ENCODE measurements at regions not wholly inside any gene's neighbourhood (a gene's known extent, or its start where the extent isn't known, plus 50 kb on each side); places are given as distances from the start of the nearest gene placed in this dataset.

- TF ChIP-seq, protein P1, sequence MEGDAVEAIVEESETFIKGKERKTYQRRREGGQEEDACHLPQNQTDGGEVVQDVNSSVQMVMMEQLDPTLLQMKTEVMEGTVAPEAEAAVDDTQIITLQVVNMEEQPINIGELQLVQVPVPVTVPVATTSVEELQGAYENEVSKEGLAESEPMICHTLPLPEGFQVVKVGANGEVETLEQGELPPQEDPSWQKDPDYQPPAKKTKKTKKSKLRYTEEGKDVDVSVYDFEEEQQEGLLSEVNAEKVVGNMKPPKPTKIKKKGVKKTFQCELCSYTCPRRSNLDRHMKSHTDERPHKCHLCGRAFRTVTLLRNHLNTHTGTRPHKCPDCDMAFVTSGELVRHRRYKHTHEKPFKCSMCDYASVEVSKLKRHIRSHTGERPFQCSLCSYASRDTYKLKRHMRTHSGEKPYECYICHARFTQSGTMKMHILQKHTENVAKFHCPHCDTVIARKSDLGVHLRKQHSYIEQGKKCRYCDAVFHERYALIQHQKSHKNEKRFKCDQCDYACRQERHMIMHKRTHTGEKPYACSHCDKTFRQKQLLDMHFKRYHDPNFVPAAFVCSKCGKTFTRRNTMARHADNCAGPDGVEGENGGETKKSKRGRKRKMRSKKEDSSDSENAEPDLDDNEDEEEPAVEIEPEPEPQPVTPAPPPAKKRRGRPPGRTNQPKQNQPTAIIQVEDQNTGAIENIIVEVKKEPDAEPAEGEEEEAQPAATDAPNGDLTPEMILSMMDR (IDR thresholded peaks at IDR 0.05; ENCODE audit: insufficient read depth, low read depth, low read length): no peak
- TF ChIP-seq EZH2 (IDR thresholded peaks at IDR 0.05; ENCODE audit: insufficient read depth, low read length): no peak
Observed at GRCh38 chr4:28010577-28011240, 1150.1 kb downstream of the STIM2 start.

All from astrocyte (in vitro differentiated cells and primary cell).